Nephron progenitor cell (in vitro differentiated cells): ENCODE measurements at regions not wholly inside any gene's neighbourhood (a gene's known extent, or its start where the extent isn't known, plus 50 kb on each side); places are given as distances from the start of the nearest gene placed in this dataset.

ENCODE experiments used
- DNase-seq: peaks from one replicate; pipeline ENCODE4 v3.0.0; 2021
- H3K27ac Mint-ChIP-seq: 2 replicates; pipeline ENCODE4 v1.8.0; 2021; ENCODE audit warnings: mild to moderate bottlenecking, moderate library complexity, mixed read lengths
- H3K27me3 Mint-ChIP-seq: 2 replicates; pipeline ENCODE4 v1.8.0; 2021; ENCODE audit warnings: mild to moderate bottlenecking, low read depth, mixed read lengths; ENCODE audit not compliant: poor library complexity
- H3K36me3 Mint-ChIP-seq: 2 replicates; pipeline ENCODE4 v1.8.0; 2021; ENCODE audit warnings: low read depth, mixed read lengths
- H3K4me1 Mint-ChIP-seq: 2 replicates; pipeline ENCODE4 v1.8.0; 2021; ENCODE audit warnings: mixed read lengths
- H3K4me3 Mint-ChIP-seq: 2 replicates; pipeline ENCODE4 v1.8.0; 2021; ENCODE audit warnings: mild to moderate bottlenecking, moderate library complexity, mixed read lengths
- H3K9me3 Mint-ChIP-seq: 2 replicates; pipeline ENCODE4 v1.8.0; 2021; ENCODE audit warnings: mild to moderate bottlenecking, moderate library complexity, mixed read lengths
- CTCF ChIP-seq: fragments of 200-600 bp; sonication (generic); IDR thresholded peaks from 2 replicates; pipeline ENCODE4 v1.5.0; 2021; ENCODE audit warnings: antibody characterized with exemption

- Mint-ChIP-seq H3K4me3 (no peak overlapping the region), H3K36me3 (no peaks in the 10 kb centered on the region), H3K4me1 (no peaks in the 10 kb centered on the region), H3K27me3 (peaks cover 6% of the 10 kb centered on the region), H3K9me3 (no peaks in the 10 kb centered on the region), H3K27ac (no peak overlapping the region)
- no peak for TF ChIP-seq CTCF
- DNase-seq = no peak
Observed at GRCh38 chr3:40658305-40658704, 133.5 kb downstream of the ZNF621 start.

GRCh38 chr3:40660554-40660953 is 135.8 kb downstream of the ZNF621 start:
- Mint-ChIP-seq H3K27me3 (peaks cover 2% of the 10 kb centered on the region), H3K9me3 (no peaks in the 10 kb centered on the region), H3K4me3 (no peak overlapping the region), H3K27ac (no peak overlapping the region), H3K36me3 (no peaks in the 10 kb centered on the region), H3K4me1 (no peaks in the 10 kb centered on the region)
- no peak for DNase-seq
- TF ChIP-seq CTCF = no peak

GRCh38 chr3:40661284-40661683 is 136.5 kb downstream of the ZNF621 start:
- no peak for TF ChIP-seq CTCF
- H3K4me1 Mint-ChIP-seq = no peaks in the 10 kb centered on the region
- no peak overlapping the region for H3K27ac Mint-ChIP-seq
- no peaks in the 10 kb centered on the region for H3K36me3 Mint-ChIP-seq
- H3K9me3 Mint-ChIP-seq = no peaks in the 10 kb centered on the region
- no peak overlapping the region for H3K4me3 Mint-ChIP-seq
- DNase-seq = no peak
- H3K27me3 Mint-ChIP-seq = peaks cover 2% of the 10 kb centered on the region

- Mint-ChIP-seq H3K27ac (no peak overlapping the region), H3K4me3 (no peak overlapping the region), H3K27me3 (peaks cover 2% of the 10 kb centered on the region), H3K4me1 (no peaks in the 10 kb centered on the region), H3K36me3 (no peaks in the 10 kb centered on the region), H3K9me3 (no peaks in the 10 kb centered on the region)
- DNase-seq = no peak
- TF ChIP-seq CTCF = no peak
Observed at GRCh38 chr3:40663280-40663679, 138.5 kb downstream of the ZNF621 start.

- Mint-ChIP-seq H3K27ac (no peak overlapping the region), H3K9me3 (peaks cover 5% of the 10 kb centered on the region), H3K27me3 (peaks cover 3% of the 10 kb centered on the region), H3K4me3 (no peak overlapping the region), H3K36me3 (no peaks in the 10 kb centered on the region), H3K4me1 (no peaks in the 10 kb centered on the region)
- no peak for DNase-seq
- no peak for TF ChIP-seq CTCF
Observed at GRCh38 chr3:40669176-40669575, 144.4 kb downstream of the ZNF621 start.

- DNase-seq = no peak
- H3K9me3 Mint-ChIP-seq = peaks cover 16% of the 10 kb centered on the region
- no peak for TF ChIP-seq CTCF
- H3K4me1 Mint-ChIP-seq = peaks cover 9% of the 10 kb centered on the region
- H3K27ac Mint-ChIP-seq = no peak overlapping the region
- H3K4me3 Mint-ChIP-seq = no peak overlapping the region
- H3K36me3 Mint-ChIP-seq = no peaks in the 10 kb centered on the region
- H3K27me3 Mint-ChIP-seq = peaks cover 3% of the 10 kb centered on the region
Observed at GRCh38 chr3:40672861-40673260, 148.1 kb downstream of the ZNF621 start.
